ENCODE measurements at regions not wholly inside any gene's neighbourhood (a gene's known extent, or its start where the extent isn't known, plus 50 kb on each side); places are given as distances from the start of the nearest gene placed in this dataset.

GRCh38 chr2:239522002-239522739 lies 121.4 kb upstream of the HDAC4 start:
- no peak for DNase-seq

- no peak for DNase-seq
Measured at GRCh38 chr2:239521518-239521815, 120.6 kb upstream of the HDAC4 start.

GRCh38 chr2:239520811-239521517 lies 120.1 kb upstream of the HDAC4 start:
- no peak for DNase-seq

DNA sequence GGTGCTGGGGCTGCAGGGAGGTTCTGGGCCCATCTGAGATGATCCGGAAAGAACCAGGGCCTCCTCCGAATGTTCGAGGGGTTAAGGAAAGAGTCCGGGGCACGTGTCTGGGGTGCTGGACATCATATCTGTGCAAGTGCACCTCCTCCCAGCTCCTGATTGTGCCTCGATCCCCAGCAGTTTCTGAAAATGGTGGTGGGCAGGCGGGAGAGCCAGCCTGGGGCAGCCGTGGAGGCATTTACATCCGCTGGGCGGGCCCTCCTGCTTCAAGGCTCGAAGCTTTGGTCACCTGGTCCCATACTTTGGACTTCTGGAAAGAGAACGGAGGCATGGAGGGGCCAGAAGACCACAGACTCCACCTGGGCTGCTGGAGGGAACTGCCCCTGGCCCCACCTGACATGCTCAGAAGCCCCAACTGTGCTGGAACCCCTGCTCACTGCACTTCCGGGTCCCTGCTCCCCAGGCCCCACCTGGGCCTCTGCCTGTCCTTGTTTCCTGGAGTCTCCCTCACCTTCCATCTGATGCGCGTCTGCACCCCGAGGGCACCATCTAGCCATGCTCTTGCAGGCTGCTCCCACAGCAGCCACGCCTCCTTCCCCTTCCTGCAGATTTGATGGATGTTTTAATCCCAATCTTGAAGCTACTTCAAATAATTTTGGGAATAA lies 119.2 kb upstream of the HDAC4 start:
- DNase-seq = no peak

DNA sequence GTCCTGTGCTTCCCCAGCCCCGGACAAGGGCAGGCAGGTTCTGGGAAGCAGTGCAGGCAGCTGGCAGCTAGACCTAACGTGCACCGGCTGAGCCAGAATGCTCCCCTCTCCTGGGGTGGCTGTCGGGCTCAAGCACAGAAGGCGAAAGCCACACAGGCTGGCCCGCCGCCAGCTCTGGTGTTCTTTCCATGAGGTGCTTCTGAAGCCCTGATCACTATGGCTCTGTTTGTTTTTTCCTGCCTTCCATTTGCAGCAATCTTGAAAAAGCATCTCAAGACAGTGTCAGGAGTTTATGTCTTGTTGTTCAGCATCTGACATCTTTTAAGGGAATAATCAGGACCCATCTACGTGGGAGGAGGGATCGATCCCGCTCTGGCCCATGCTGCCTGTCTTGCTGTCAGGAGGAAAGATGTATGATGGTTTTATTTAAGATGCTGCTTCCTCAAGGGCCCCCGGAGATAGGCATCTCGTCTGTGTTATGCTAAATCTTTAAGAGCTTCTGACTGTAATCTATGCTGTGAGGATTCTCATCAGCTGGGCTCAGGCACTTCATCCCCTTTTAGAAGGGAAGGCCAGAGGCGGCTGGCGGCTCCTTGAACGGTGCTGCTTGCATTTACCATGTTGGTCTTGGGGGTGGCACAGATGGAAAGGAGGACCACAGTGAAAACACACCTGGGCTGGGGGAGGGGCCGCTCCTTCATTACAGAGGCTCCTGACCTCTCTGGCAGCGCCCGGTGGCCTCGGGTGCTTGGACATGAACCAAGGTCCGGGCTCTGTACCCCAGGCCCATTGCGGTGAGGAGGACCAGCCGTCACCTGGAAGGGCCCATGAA lies 118.5 kb upstream of the HDAC4 start:
- DNase-seq = no peak

DNA sequence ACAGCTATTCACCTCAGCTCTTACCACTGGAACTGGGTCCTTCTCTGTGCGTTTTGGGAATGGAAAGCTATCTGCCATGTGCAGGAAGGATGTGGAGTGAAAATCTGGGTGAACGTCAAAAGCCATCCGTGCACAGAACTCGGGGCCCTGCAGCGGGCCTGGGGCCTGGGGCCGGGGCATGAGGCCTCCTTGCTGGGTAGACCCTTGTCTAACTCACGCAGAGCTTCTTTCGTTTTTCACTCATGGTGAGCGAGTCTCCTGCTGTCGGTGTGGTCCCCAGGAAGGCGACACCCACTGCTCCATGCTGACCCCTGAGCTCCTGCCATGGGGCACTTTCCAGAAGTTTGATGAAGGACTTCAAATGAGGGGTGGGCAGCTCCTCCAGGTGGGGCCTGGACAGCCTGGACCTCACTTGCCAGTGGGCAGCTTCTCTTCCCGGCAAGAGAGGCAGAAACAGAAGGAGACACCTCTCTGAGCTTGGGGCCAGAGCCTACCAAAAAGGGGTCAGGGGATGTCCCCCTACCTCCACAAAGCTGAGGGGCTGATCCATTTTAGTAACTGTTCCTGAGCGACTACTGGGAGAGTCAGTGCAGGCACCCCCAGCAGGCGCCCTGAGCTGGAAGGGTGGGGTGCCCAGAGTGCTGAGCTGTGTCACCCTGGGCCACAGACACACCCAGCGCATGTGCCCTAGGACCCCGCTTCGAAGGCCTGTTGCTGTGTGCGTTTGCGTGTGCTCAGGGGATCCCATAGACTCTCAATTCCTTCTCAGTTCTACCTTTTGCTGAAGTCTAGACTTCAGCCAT lies 117.7 kb upstream of the HDAC4 start:
- no peak for DNase-seq

- no peak for DNase-seq
Measured at GRCh38 chr2:239517686-239518085, 116.9 kb upstream of the HDAC4 start.

DNA sequence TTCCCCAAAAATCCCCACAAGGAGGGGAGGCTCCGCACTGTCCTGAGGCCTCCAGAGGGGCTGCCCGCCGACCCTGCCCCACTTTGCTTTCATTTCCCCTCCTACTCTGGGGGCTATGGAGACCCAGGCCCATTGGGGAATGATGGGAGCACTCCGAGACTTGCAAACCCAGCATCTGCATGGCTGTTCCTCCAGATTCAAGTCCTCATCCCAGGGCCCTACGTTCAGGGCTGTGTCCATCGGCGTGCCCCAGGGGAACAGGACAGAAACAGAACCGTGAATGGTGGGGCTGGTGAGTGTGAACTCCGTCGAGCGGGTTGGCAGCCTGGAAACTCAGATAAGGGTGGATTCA lies 116.1 kb upstream of the HDAC4 start:
- no peak for DNase-seq

GRCh38 chr2:239516286-239516953 lies 115.6 kb upstream of the HDAC4 start:
- no peak for DNase-seq

- no peak for DNase-seq
Measured at GRCh38 chr2:239514754-239515530, 114.1 kb upstream of the HDAC4 start.

DNA sequence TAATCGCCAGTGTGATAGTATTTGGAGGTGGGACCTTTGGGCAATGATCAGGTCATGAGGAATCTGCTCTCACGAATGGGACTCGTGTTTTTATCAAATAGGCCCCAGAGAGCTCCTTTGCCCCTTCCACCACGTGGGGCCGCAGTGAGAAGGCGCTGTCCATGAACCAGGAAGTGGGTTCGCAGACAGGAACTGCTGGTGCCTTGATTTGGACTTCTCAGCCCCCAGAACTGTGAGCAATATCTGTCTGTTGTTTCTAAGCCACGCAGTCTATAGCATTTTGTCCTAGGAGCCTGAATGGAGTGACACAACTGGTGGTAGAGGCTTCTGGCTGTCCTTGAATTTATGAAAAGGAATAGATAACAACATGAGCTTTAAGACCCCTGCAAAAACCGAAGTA lies 111.2 kb upstream of the HDAC4 start:
- DNase-seq = no peak

- DNase-seq = no peak
Measured at GRCh38 chr2:239509373-239510143, 108.7 kb upstream of the HDAC4 start.

DNA sequence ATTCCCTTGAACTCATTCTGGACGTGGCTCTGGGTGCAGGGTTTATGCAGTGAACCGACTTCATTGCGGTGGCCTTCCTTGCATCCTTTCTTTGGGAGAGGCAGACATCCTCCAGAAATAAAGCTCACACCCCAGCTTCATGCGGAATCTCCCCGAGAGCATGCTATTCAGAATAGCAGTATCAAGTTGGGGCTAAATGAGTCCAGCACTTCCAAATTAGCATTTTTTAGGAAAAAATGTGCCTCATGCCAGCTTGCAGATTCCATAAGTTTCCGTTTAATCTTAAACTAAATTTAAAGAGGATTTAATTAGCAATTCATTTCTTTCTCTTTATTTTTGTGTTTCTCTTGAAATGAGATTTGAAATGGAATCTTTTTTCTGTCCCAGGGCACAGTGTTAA lies 107.4 kb upstream of the HDAC4 start:
- no peak for DNase-seq

GRCh38 chr2:239507576-239508258 lies 106.9 kb upstream of the HDAC4 start:
- DNase-seq = no peak

DNA sequence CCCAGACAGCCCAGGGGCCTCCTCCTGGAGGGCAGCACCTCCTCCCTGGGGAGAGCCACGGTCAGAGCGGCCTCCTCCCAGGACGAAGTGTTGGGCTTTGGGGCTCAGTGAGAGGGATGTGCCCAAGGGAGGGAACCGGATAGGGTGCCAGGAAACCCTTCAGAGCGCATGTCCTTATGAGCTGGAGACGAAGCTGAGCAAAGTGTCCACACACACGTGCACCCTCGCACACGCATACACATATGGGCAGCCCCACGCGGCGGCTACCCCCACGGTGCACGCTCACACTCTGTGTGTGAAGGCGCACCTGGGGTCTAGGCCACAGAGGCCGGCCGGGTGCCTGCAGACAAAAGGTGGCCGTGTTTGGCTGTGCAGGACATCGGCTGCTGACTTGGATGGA lies 106.1 kb upstream of the HDAC4 start:
- DNase-seq = no peak

GRCh38 chr2:239506101-239506857 lies 105.5 kb upstream of the HDAC4 start:
- no peak for DNase-seq

DNA sequence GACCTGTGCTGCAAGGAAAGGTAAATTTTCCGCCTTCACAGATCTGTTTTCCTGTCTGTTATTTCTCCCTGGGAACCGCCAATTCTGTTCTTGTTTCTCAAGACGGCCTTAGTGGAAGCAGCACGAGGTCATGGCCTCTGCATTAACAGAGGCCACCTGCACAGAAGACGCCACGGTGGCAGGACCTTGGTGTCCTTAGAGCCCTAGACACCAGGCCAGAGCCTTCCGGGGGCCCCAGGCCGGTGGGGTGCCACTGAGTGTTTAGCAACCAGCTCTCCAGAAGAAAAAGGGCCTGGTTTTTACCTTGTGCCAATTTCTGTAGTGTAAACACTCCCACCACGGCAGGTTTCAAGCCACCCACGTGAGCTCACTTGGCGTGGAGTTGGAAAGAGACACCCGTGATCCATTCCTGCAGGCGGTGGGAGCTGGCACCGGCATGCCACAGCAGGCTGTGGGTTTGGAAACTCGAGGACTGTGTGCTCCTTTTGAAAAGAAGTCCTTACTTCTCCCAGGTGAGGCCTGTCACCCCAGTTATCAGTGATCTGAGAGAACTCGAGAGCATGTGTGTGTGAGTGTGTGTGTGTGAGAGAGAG lies 103.9 kb upstream of the HDAC4 start:
- DNase-seq = no peak

- no peak for DNase-seq
Measured at GRCh38 chr2:239502430-239503186, 101.8 kb upstream of the HDAC4 start.
